Transverse colon (tissue), 4 donors: ENCODE measurements at regions not wholly inside any gene's neighbourhood (a gene's known extent, or its start where the extent isn't known, plus 50 kb on each side); places are given as distances from the start of the nearest gene placed in this dataset.

Experiments
- EP300 ChIP-seq: sonication (generic); formaldehyde crosslinking; IDR thresholded peaks from one replicate; pipeline ENCODE4 v1.6.1; 2017; ENCODE audit warnings: antibody characterized with exemption, low read depth
- POLR2A ChIP-seq: fragments of 450-650 bp; IDR thresholded peaks from one replicate; pipeline ENCODE4 v1.6.1; 2016; ENCODE audit warnings: antibody characterized with exemption, mild to moderate bottlenecking, moderate library complexity
- POLR2AphosphoS5 ChIP-seq, 3 donors: sonication (generic); formaldehyde crosslinking; IDR thresholded peaks; one replicate each; pipeline ENCODE4 v1.6.1; 2016; ENCODE audit warnings: antibody characterized with exemption in 3 of 3
- TF ChIP-seq, protein P1 (sequence below), 5 experiments: fragments of 200-600 bp in 3 of 5; fragments of 450-650 bp in 2 of 5; sonication (generic) in 3 of 5; IDR thresholded peaks; 1 replicate in 2 of 5; 2 replicates in 3 of 5; pipeline ENCODE4 v1.5.1; 2016 to 2017; ENCODE audit warnings: antibody characterized with exemption in 5 of 5, inconsistent platforms in 3 of 5, mild to moderate bottlenecking in 2 of 5, moderate library complexity in 1 of 5

DNA sequence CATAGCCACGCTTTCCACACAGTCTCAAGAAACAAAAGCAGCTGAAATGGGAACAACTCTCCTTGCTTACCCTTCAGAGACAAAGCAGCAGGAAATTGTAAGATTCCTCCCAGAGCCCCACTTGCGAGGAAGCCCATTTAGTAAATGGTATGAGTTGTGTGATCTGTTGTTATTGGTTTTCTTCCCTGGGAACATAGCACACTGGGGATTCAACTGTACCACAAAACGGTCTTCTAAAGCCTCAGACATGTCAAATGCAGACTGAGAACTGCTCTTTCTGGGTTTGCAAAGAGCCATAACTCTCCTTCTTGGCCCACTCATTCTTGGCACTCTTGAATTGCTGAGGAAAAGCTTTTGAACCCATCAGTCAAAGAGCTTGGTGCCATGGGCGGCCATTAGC is 101.0 kb upstream of the COL8A1 start:
- TF ChIP-seq EP300, result no peak
- TF ChIP-seq POLR2A, result no peak
- TF ChIP-seq, protein P1, sequence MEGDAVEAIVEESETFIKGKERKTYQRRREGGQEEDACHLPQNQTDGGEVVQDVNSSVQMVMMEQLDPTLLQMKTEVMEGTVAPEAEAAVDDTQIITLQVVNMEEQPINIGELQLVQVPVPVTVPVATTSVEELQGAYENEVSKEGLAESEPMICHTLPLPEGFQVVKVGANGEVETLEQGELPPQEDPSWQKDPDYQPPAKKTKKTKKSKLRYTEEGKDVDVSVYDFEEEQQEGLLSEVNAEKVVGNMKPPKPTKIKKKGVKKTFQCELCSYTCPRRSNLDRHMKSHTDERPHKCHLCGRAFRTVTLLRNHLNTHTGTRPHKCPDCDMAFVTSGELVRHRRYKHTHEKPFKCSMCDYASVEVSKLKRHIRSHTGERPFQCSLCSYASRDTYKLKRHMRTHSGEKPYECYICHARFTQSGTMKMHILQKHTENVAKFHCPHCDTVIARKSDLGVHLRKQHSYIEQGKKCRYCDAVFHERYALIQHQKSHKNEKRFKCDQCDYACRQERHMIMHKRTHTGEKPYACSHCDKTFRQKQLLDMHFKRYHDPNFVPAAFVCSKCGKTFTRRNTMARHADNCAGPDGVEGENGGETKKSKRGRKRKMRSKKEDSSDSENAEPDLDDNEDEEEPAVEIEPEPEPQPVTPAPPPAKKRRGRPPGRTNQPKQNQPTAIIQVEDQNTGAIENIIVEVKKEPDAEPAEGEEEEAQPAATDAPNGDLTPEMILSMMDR (IDR thresholded peaks at IDR 0.05), result no peak
- TF ChIP-seq POLR2AphosphoS5 (IDR thresholded peaks at IDR 0.05), result no peak
